ENCODE measurements at regions not wholly inside any gene's neighbourhood (a gene's known extent, or its start where the extent isn't known, plus 50 kb on each side); places are given as distances from the start of the nearest gene placed in this dataset.

- Histone ChIP-seq H3K36me3 (ENCODE audit: control insufficient read depth, insufficient read depth, low read length) (no peaks in the 10 kb centered on the region), H3K4me3 (ENCODE audit: low read depth, low read length) (no peak overlapping the region), H3K27me3 (ENCODE audit: control insufficient read depth, insufficient read depth, low read length) (no peaks in the 10 kb centered on the region)
- DNase-seq (ENCODE audit: low read depth), result no peak
- no peak for TF ChIP-seq CTCF (IDR thresholded peaks at IDR 0.05; ENCODE audit: insufficient read depth, low read length, poor library complexity, severe bottlenecking)
Observed at GRCh38 chr10:9825491-9826018, 1192.1 kb upstream of the CELF2 start.

- no peak for TF ChIP-seq CTCF (IDR thresholded peaks at IDR 0.05; ENCODE audit: insufficient read depth, low read length, poor library complexity, severe bottlenecking)
- H3K36me3 ChIP-seq (ENCODE audit: control insufficient read depth, insufficient read depth, low read length), result no peaks in the 10 kb centered on the region
- H3K27me3 ChIP-seq (ENCODE audit: control insufficient read depth, insufficient read depth, low read length), result no peaks in the 10 kb centered on the region
- no peak for DNase-seq (ENCODE audit: low read depth)
- H3K4me3 ChIP-seq (ENCODE audit: low read depth, low read length), result no peak overlapping the region
Observed at GRCh38 chr10:9828110-9828509, 1189.6 kb upstream of the CELF2 start.

GRCh38 chr10:9833942-9834341, 1183.7 kb upstream of the CELF2 start:
- DNase-seq (ENCODE audit: low read depth), result no peak
- TF ChIP-seq CTCF (IDR thresholded peaks at IDR 0.05; ENCODE audit: insufficient read depth, low read length, poor library complexity, severe bottlenecking), result no peak

GRCh38 chr10:9834434-9834833, 1183.2 kb upstream of the CELF2 start:
- TF ChIP-seq CTCF (IDR thresholded peaks at IDR 0.05; ENCODE audit: insufficient read depth, low read length, poor library complexity, severe bottlenecking), result no peak
- H3K4me3 ChIP-seq (ENCODE audit: low read depth, low read length), result no peak overlapping the region
- no peaks in the 10 kb centered on the region for H3K36me3 ChIP-seq (ENCODE audit: control insufficient read depth, insufficient read depth, low read length)
- H3K27me3 ChIP-seq (ENCODE audit: control insufficient read depth, insufficient read depth, low read length), result no peaks in the 10 kb centered on the region
- no peak for DNase-seq (ENCODE audit: low read depth)

More at GRCh38 chr10:9833942-9834341, 1183.7 kb upstream of the CELF2 start:
- H3K4me3 ChIP-seq (ENCODE audit: low read depth, low read length), result no peak overlapping the region
- H3K36me3 ChIP-seq (ENCODE audit: control insufficient read depth, insufficient read depth, low read length), result no peaks in the 10 kb centered on the region
- no peaks in the 10 kb centered on the region for H3K27me3 ChIP-seq (ENCODE audit: control insufficient read depth, insufficient read depth, low read length)

GRCh38 chr10:9845075-9845474, 1172.6 kb upstream of the CELF2 start:
- TF ChIP-seq CTCF (IDR thresholded peaks at IDR 0.05; ENCODE audit: insufficient read depth, low read length, poor library complexity, severe bottlenecking), result no peak
- no peaks in the 10 kb centered on the region for H3K36me3 ChIP-seq (ENCODE audit: control insufficient read depth, insufficient read depth, low read length)
- no peak overlapping the region for H3K4me3 ChIP-seq (ENCODE audit: low read depth, low read length)
- no peaks in the 10 kb centered on the region for H3K27me3 ChIP-seq (ENCODE audit: control insufficient read depth, insufficient read depth, low read length)
- no peak for DNase-seq (ENCODE audit: low read depth)

GRCh38 chr10:9848278-9848677, 1169.4 kb upstream of the CELF2 start:
- no peak overlapping the region for H3K4me3 ChIP-seq (ENCODE audit: low read depth, low read length)
- H3K27me3 ChIP-seq (ENCODE audit: control insufficient read depth, insufficient read depth, low read length), result no peaks in the 10 kb centered on the region
- DNase-seq (ENCODE audit: low read depth), result no peak
- H3K36me3 ChIP-seq (ENCODE audit: control insufficient read depth, insufficient read depth, low read length), result no peaks in the 10 kb centered on the region
- no peak for TF ChIP-seq CTCF (IDR thresholded peaks at IDR 0.05; ENCODE audit: insufficient read depth, low read length, poor library complexity, severe bottlenecking)

All from kidney epithelial cell (primary cell).